HepG2 (cell line): ENCODE measurements at regions not wholly inside any gene's neighbourhood (a gene's known extent, or its start where the extent isn't known, plus 50 kb on each side); places are given as distances from the start of the nearest gene placed in this dataset.

Experiments used
- ATAC-seq: fragments of 200-7000 bp; cut with Tn5 transposase; 3 replicates; pipeline ENCODE4 v1.9.1; 2020; ENCODE audit warnings: mild to moderate bottlenecking, moderate library complexity
- BruUV-seq: library from RNA; stranded (reverse); fragments of 400-500 nt; replicated peaks from 2 replicates; lab custom pipeline; 2021; lab: Mats Ljungman, UMichigan
- CTCF ChIA-PET: fragments of 300-600 bp; formaldehyde crosslinking; extraction: SDS; loops from one replicate; lab custom pipeline; 2021; ENCODE audit warnings: low total read pairs, inconsistent platforms, low intra/inter-chr PET ratio; lab: Yijun Ruan, JAX
- POLR2A ChIA-PET: fragments of 350-600 bp; sonication (Branson Sonifier 250); formaldehyde crosslinking; loops from one replicate; lab custom pipeline; 2020; ENCODE audit warnings: antibody characterized with exemption, inconsistent platforms; lab: Yijun Ruan, JAX
- DNase-seq: peaks from one replicate; pipeline ENCODE4 v3.0.0-alpha.2; 2015; ENCODE audit warnings: low spot score
- FAIRE-seq: peaks from 3 replicates; lab custom pipeline; 2011; peaks lifted over from hg19 to GRCh38; lab: Jason Lieb, UNC
- H2AFZ ChIP-seq: one replicate; pipeline ENCODE4 v1.6.1; 2011; ENCODE audit warnings: low read length, inconsistent platforms
- H3K27ac ChIP-seq: fragments of 300-600 bp; 3 replicates; pipeline ENCODE4 v1.8.0; 2011; ENCODE audit warnings: mixed run types, mild to moderate bottlenecking, mixed read lengths, low read length, inconsistent platforms; ENCODE audit not compliant: insufficient read depth; ENCODE audit errors: extremely low read length
- H3K27me3 ChIP-seq, 2 experiments: fragments of 200-600 bp in 1 of 2; 2 replicates in 1 of 2; 3 replicates in 1 of 2; pipeline versions ENCODE4 v1.6.0 to v1.8.0; 2011; ENCODE audit warnings: low read length in 2 of 2, mild to moderate bottlenecking in 2 of 2, moderate library complexity in 2 of 2, inconsistent platforms in 1 of 2; ENCODE audit not compliant: insufficient read depth in 2 of 2, control insufficient read depth in 1 of 2
- H3K36me3 ChIP-seq, 2 experiments: fragments of 200-600 bp in 1 of 2; replicated peaks in 1 of 2; 2 replicates in 1 of 2; 3 replicates in 1 of 2; pipeline versions ENCODE4 v1.5.1 to v1.8.0; 2011; ENCODE audit warnings: low read length in 2 of 2, inconsistent platforms in 1 of 2; ENCODE audit not compliant: insufficient read depth in 2 of 2, control insufficient read depth in 1 of 2
- H3K4me1 ChIP-seq: 2 replicates; pipeline ENCODE4 v1.5.1; 2012; ENCODE audit warnings: low read length, inconsistent platforms; ENCODE audit not compliant: insufficient read depth
- H3K4me2 ChIP-seq: 2 replicates; pipeline ENCODE4 v1.6.0; 2011; ENCODE audit warnings: low read depth, low read length, inconsistent platforms
- H3K4me3 ChIP-seq, 3 experiments: fragments of 200-600 bp in 1 of 3; sonication (generic), shearing (Covaris generic) in 1 of 3; replicated peaks in 1 of 3; 2 replicates each; pipeline ENCODE4 v1.5.1; 2011 to 2016; ENCODE audit warnings: low read length in 3 of 3, inconsistent platforms in 2 of 3, low read depth in 2 of 3, mild to moderate bottlenecking in 2 of 3, control low read depth in 1 of 3, mixed read lengths in 1 of 3; ENCODE audit not compliant: insufficient read depth in 1 of 3
- H3K79me2 ChIP-seq: one replicate; pipeline ENCODE4 v1.6.1; 2011; ENCODE audit warnings: low read length, inconsistent platforms; ENCODE audit not compliant: insufficient read depth
- H3K9ac ChIP-seq: 2 replicates; pipeline ENCODE4 v1.6.0; 2011; ENCODE audit warnings: mild to moderate bottlenecking, low read depth, low read length, inconsistent platforms; ENCODE audit not compliant: insufficient read depth
- H3K9me3 ChIP-seq: 2 replicates; pipeline ENCODE4 v1.5.1; 2012; ENCODE audit warnings: mild to moderate bottlenecking, low read length
- H4K20me1 ChIP-seq: 2 replicates; pipeline ENCODE4 v1.6.0; 2011; ENCODE audit warnings: inconsistent platforms, mild to moderate bottlenecking, low read length, moderate library complexity; ENCODE audit not compliant: insufficient read depth
- GATA4 ChIP-seq: sonication (generic); IDR thresholded peaks from 2 replicates; pipeline ENCODE4 v1.6.1; 2016; ENCODE audit warnings: antibody characterized with exemption, low read depth, borderline replicate concordance
- KAT2B ChIP-seq: fragments of 150-350 bp; IDR thresholded peaks from 2 replicates; pipeline ENCODE4 v1.6.1; 2014; ENCODE audit warnings: low read depth, low read length, borderline replicate concordance
- NCOA5 ChIP-seq: sonication (generic); formaldehyde crosslinking; IDR thresholded peaks from 2 replicates; pipeline ENCODE4 v1.4.0; 2020; ENCODE audit warnings: missing genetic modification reagents
- ZNF34 ChIP-seq: sonication (generic); formaldehyde crosslinking; IDR thresholded peaks from 2 replicates; pipeline ENCODE4 v1.4.0; 2020; ENCODE audit warnings: mild to moderate bottlenecking, missing genetic modification reagents, borderline replicate concordance
- ZNF614 ChIP-seq: IDR thresholded peaks from 2 replicates; pipeline ENCODE4 v1.6.1; 2018; ENCODE audit warnings: missing biosample characterization, missing genetic modification reagents, inconsistent platforms, borderline replicate concordance
- ZNF720 ChIP-seq: sonication (generic); formaldehyde crosslinking; IDR thresholded peaks from 2 replicates; pipeline ENCODE4 v1.4.0; 2020; ENCODE audit warnings: missing genetic modification reagents
- WGBS: methylation state at CpG from one replicate; pipeline ENCODE4 v1.1.6; 2017; ENCODE audit warnings: low lambda C conversion rate; 5-methylcytosine and 5-hydroxymethylcytosine counted together
- in situ Hi-C: cut with HindIII; loops from 2 replicates; pipeline ENCODE4 v1.10.0; 2017; ENCODE audit warnings: low pct_unique_long_range_greater_than_20kb; ENCODE audit not compliant: extremely low pct_ligation_motif_present
- intact Hi-C: fragments of 100-400 bp; cut with micrococcal nuclease; formaldehyde crosslinking; loops from one replicate; pipeline ENCODE4 v1.10.0; 2022; ENCODE audit not compliant: unreplicated experiment
- TF ChIP-seq, protein P1 (sequence below): sonication (generic); formaldehyde crosslinking; IDR thresholded peaks from 2 replicates; pipeline ENCODE4 v1.8.0; 2022; ENCODE audit warnings: mild to moderate bottlenecking, missing genetic modification reagents
- TF ChIP-seq, protein P2 (sequence below): IDR thresholded peaks from 2 replicates; pipeline ENCODE4 v1.6.1; 2018; ENCODE audit warnings: missing genetic modification reagents

DNA sequence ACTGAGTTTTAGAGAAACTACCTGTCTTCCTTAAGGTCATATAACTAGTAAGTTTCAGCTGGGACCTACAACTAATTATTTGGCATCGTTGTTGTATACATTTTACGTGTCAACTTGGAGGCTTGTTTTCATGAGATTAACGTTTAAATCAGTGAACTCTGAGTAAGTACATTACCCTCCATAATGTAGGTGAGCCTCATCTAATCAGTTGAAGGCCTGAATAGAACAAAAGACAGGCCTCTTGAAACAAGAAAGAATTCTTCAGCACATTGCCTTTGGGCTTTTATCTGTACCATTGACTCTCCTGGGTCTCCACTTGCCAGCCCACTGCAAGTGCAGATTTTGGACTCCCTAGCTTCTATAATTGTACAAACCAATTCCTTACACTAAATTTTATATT lies 364.6 kb downstream of the ADGRL2 start (continued):
- TF ChIP-seq KAT2B, result no peak
- TF ChIP-seq, all 625 proteins: peak for 0

- in situ Hi-C loops (no loop called here), intact Hi-C loops (no loop called here)
- Histone ChIP-seq H3K27ac (no peak overlapping the region), H3K9ac (no peak overlapping the region), H2AFZ (no peak overlapping the region), H3K4me1 (no peaks in the 10 kb centered on the region), H3K36me3 (no peaks in the 10 kb centered on the region), H3K4me2 (no peak overlapping the region), H3K27me3 (no peaks in the 10 kb centered on the region), H3K79me2 (no peaks in the 10 kb centered on the region), H3K9me3 (peaks cover 66% of the 10 kb centered on the region), H4K20me1 (no peaks in the 10 kb centered on the region), H3K4me3 (no peak overlapping the region)
- 13% methylated on average over 7 of the region's 7 CpGs for WGBS
- ChIA-PET CTCF (no interaction called here), POLR2A (no interaction called here)
- TF ChIP-seq NCOA5 (CRISPR knock-in tag) (no peak), GATA4 (no peak), ZNF720 (CRISPR knock-in tag) (no peak), ZNF34 (CRISPR knock-in tag) (no peak), ZNF614 (CRISPR knock-in tag) (no peak)
- TF ChIP-seq, protein P1, sequence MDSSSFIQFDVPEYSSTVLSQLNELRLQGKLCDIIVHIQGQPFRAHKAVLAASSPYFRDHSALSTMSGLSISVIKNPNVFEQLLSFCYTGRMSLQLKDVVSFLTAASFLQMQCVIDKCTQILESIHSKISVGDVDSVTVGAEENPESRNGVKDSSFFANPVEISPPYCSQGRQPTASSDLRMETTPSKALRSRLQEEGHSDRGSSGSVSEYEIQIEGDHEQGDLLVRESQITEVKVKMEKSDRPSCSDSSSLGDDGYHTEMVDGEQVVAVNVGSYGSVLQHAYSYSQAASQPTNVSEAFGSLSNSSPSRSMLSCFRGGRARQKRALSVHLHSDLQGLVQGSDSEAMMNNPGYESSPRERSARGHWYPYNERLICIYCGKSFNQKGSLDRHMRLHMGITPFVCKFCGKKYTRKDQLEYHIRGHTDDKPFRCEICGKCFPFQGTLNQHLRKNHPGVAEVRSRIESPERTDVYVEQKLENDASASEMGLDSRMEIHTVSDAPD, result no peak
- TF ChIP-seq, protein P2, sequence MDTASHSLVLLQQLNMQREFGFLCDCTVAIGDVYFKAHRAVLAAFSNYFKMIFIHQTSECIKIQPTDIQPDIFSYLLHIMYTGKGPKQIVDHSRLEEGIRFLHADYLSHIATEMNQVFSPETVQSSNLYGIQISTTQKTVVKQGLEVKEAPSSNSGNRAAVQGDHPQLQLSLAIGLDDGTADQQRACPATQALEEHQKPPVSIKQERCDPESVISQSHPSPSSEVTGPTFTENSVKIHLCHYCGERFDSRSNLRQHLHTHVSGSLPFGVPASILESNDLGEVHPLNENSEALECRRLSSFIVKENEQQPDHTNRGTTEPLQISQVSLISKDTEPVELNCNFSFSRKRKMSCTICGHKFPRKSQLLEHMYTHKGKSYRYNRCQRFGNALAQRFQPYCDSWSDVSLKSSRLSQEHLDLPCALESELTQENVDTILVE, result no peak
- ATAC-seq, result no peak
- no peak for FAIRE-seq
- no peak for DNase-seq
- BruUV-seq, result no TSS peak
Measured at GRCh38 chr1:82162486-82163420, 362.0 kb downstream of the ADGRL2 start.
